ENCODE measurements at regions not wholly inside any gene's neighbourhood (a gene's known extent, or its start where the extent isn't known, plus 50 kb on each side); places are given as distances from the start of the nearest gene placed in this dataset.

GRCh38 chr10:55043540-55043939 is 242.5 kb upstream of the PCDH15 start:
- TF ChIP-seq, protein P1, sequence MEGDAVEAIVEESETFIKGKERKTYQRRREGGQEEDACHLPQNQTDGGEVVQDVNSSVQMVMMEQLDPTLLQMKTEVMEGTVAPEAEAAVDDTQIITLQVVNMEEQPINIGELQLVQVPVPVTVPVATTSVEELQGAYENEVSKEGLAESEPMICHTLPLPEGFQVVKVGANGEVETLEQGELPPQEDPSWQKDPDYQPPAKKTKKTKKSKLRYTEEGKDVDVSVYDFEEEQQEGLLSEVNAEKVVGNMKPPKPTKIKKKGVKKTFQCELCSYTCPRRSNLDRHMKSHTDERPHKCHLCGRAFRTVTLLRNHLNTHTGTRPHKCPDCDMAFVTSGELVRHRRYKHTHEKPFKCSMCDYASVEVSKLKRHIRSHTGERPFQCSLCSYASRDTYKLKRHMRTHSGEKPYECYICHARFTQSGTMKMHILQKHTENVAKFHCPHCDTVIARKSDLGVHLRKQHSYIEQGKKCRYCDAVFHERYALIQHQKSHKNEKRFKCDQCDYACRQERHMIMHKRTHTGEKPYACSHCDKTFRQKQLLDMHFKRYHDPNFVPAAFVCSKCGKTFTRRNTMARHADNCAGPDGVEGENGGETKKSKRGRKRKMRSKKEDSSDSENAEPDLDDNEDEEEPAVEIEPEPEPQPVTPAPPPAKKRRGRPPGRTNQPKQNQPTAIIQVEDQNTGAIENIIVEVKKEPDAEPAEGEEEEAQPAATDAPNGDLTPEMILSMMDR (IDR thresholded peaks at IDR 0.05) = no peak
- TF ChIP-seq POLR2A (IDR thresholded peaks at IDR 0.05) = no peak

All from uterus (tissue), 2 donors.